GM19099 (cell line): ENCODE measurements at regions not wholly inside any gene's neighbourhood (a gene's known extent, or its start where the extent isn't known, plus 50 kb on each side); places are given as distances from the start of the nearest gene placed in this dataset.

Source experiments
- POLR2A ChIP-seq: IDR thresholded peaks from 3 replicates; pipeline ENCODE4 v1.6.1; 2011; ENCODE audit warnings: low read depth; ENCODE audit not compliant: insufficient read length; ENCODE audit errors: extremely low read depth

GRCh38 chr5:163789870-163790269, 284.5 kb downstream of the MAT2B start:
- TF ChIP-seq POLR2A = no peak

- TF ChIP-seq POLR2A = no peak
Observed at GRCh38 chr5:163790497-163790896, 285.1 kb downstream of the MAT2B start.

- TF ChIP-seq POLR2A = no peak
Observed at GRCh38 chr5:163794993-163795392, 289.6 kb downstream of the MAT2B start.

DNA sequence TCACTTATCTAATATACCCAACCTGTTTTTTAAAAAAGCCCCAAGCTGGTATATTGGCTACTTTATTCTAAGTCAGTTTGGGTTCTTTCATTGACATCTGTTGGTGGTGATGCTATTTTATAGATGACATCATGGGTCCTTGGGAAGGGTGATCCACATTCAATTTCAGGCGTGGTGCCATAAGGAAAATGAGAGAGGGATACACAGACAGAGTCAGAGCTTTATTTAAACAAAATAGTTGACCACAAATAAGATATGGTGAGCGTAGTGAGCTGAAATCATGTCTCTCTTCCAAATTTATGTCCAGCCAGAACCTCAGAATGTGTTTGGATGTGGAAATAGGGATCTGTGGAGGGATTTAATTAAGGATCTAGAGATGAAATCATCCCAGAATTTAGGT, 302.4 kb downstream of the MAT2B start:
- no peak for TF ChIP-seq POLR2A

GRCh38 chr5:163809473-163809872, 304.1 kb downstream of the MAT2B start:
- TF ChIP-seq POLR2A = no peak

GRCh38 chr5:163813900-163814299, 308.5 kb downstream of the MAT2B start:
- no peak for TF ChIP-seq POLR2A

- no peak for TF ChIP-seq POLR2A
Observed at GRCh38 chr5:163815240-163815791, 309.9 kb downstream of the MAT2B start.

DNA sequence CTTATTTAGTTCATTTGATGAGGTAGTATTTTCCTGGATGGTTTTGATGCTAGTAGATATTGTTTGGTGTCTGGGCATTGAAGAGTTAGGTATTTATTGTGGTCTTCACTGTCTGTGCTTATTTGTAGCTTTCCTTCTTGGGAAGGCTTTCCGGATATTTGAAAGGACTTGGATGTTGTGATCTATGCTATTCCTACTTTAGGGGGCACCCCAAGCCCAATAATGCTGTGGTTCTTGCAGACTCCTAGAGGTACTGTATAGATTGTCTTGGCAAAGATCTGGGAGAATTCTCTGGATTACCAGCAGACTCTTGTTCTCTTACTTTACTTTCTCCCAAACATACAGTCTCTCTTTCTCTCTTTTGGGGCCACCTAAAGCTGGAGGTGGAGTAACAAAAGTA, 315.7 kb downstream of the MAT2B start:
- TF ChIP-seq POLR2A = no peak

DNA sequence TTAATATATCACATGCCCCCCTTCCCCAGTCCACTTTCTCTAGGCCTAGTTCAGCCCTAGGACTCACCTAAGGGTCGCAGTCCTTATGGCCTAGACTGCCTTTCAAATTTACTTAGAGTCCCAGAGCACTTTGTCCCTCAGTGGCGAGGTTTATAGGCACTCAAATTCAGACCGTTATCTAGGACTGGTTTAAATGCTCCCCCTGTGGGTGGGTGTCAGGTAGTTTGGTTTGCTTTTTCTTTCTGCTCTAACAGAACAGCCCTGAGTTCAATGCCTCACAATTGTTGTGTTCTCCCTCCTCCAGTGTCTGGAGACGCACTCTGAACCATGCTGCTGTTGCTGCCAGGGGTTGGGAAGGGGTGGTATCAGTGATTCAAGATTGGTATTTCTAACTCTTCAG, 317.1 kb downstream of the MAT2B start:
- TF ChIP-seq POLR2A = no peak

DNA sequence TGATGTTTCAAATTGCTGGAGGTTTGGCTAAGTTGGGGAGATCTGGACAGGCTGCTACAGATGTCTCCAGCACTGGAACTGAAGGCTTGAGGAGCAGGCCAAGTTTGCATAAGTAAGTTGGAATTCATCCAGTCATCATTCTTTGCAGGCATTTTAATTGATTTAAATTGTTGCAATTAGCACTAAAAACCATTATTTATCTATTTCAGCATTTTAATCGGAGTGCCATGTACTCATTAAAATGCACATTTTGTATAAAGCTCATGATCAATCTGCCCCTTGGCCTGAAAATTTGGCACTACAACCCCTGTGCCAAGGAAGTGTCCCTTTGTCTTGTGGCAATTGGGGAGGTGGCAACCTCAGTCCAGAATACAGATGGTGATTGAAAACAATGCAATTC, 320.2 kb downstream of the MAT2B start:
- no peak for TF ChIP-seq POLR2A

DNA sequence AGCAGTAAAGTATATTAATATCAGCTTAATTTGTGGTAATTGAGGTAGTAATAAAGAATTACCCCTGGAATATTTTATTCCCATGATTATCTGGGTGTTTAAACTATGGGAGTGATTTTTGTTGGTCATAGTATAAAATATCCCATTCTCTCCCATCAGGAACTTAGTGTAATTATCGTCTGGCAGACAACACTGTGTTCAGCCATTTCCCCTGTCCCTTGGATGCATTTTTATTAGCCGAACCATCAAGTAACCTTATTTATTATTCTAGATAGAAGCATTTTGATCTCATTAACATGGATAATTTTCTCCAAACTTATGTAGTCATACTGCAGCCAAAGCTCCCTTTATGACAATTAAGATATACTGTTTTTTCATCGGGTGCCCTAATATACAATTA, 320.8 kb downstream of the MAT2B start:
- TF ChIP-seq POLR2A = no peak

DNA sequence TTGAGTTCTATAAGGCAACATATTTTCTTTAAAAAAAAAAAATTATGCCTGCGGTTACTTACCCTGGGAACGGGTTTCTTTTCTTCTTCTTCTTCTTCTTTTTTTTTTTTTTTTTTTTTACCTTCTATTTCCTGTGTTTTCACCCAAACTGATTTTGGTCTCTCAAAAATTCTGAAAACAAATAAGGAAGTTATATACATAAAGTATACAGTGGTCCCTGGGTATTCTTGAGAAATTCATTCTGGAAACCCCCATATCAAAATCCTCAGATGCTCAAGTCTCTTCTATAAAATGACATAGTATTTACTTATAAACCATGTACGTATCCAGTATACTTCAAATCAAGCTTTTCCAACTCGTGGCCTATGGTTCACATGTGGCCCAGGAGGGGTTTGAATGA, 326.7 kb downstream of the MAT2B start:
- no peak for TF ChIP-seq POLR2A

- no peak for TF ChIP-seq POLR2A
Observed at GRCh38 chr5:163838738-163839137, 333.3 kb downstream of the MAT2B start.

GRCh38 chr5:163846512-163846911, 341.1 kb downstream of the MAT2B start:
- no peak for TF ChIP-seq POLR2A

DNA sequence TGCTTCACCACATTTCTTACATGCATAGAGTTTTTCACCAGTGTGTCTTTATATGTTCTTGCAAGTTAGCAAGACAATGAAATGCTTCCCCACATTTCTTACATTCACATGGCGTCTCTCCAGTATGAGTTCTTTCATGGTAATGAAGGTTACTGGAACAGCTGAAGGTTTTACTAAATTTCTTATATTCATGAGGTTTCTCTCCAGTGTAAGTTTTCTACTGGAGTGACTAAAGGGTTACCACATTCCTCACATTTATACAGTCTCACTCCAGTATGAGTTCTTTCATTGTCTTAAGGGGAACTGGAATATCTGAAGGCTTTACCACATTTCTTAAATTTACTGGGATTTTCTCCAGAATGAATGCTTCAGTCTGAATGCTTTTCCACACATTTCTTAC, 350.3 kb downstream of the MAT2B start:
- no peak for TF ChIP-seq POLR2A

DNA sequence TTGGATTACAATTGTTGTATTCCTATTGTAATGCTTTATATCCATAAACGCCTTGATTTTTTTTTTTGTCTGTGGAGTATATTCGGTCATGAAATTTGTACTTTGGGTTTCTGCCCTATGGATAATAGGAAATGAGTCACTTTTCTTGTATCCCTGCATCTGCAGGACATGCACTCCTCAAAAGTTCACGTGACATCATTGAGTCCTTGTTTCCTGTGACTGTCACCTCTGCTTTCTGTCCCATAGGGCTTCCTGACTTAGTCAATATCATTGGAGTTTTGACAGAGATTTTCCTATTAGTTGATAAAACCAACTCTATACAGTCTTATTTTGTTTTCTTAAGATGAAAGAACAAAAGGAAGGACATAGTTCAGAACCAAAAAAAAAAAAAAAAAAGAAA, 356.3 kb downstream of the MAT2B start:
- no peak for TF ChIP-seq POLR2A

- no peak for TF ChIP-seq POLR2A
Observed at GRCh38 chr5:163867324-163867723, 361.9 kb downstream of the MAT2B start.
